SK-N-MC (cell line): ENCODE measurements at regions not wholly inside any gene's neighbourhood (a gene's known extent, or its start where the extent isn't known, plus 50 kb on each side); places are given as distances from the start of the nearest gene placed in this dataset.

Experiments
- DNase-seq: peaks from one replicate; pipeline ENCODE4 v3.0.0-alpha.2; 2011; ENCODE audit warnings: low read depth, low spot score
- H3K27ac ChIP-seq: fragments of 200-600 bp; sonication (generic); 2 replicates; pipeline ENCODE4 v1.5.1; 2016; ENCODE audit warnings: mixed run types
- H3K36me3 ChIP-seq: fragments of 200-600 bp; sonication (generic); 2 replicates; pipeline ENCODE4 v1.6.1; 2017; ENCODE audit warnings: antibody characterized with exemption, low read length, mixed read lengths; ENCODE audit not compliant: insufficient read depth
- H3K4me3 ChIP-seq: fragments of 200-600 bp; sonication (generic); 2 replicates; pipeline ENCODE4 v1.5.1; 2016
- H3K9ac ChIP-seq: fragments of 200-600 bp; sonication (generic); 2 replicates; pipeline ENCODE4 v1.8.0; 2017; ENCODE audit warnings: mixed run types, mixed read lengths; ENCODE audit not compliant: insufficient read length
- H3K9me3 ChIP-seq: fragments of 200-600 bp; sonication (generic); 2 replicates; pipeline ENCODE4 v1.6.1; 2017; ENCODE audit warnings: low read depth, mild to moderate bottlenecking, antibody characterized with exemption, low read length, moderate library complexity, mixed read lengths
- EZH2 ChIP-seq: fragments of 200-600 bp; sonication (generic); IDR thresholded peaks from one replicate; pipeline ENCODE4 v1.6.1; 2017; ENCODE audit warnings: antibody characterized with exemption
- FOXP2 ChIP-seq: optimal IDR thresholded peaks from 2 replicates; pipeline ENCODE3; 2011; ENCODE audit warnings: mild to moderate bottlenecking, moderate library complexity; ENCODE audit not compliant: insufficient read depth; ENCODE audit errors: extremely low read length, control extremely low read depth
- POLR2AphosphoS5 ChIP-seq: IDR thresholded peaks from 2 replicates; pipeline ENCODE4 v1.6.1; 2012; ENCODE audit warnings: mild to moderate bottlenecking, low read depth, low read length, borderline replicate concordance

DNA sequence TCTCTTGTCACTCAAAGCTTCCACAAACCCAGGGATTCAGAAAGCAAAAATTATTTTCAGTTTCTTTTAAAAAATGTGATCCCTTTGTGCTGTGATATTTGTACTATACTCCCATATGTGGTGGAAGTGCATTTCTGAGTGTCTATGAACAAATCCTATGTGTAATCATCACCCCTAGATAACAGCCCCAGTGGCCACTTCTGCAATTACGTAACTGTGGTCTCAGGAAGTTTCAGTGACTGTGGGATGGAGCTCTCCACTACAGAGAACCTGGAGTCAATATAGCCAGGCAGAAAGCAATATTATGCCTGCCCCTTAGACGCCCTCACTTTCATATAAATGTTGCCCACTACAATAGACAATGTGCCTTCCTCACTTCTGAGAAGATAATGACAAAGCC lies 1101.7 kb upstream of the GHITM start:
- Histone ChIP-seq H3K9me3 (no peaks in the 10 kb centered on the region), H3K4me3 (no peak overlapping the region), H3K36me3 (no peaks in the 10 kb centered on the region), H3K27ac (no peak overlapping the region), H3K9ac (no peak overlapping the region)
- TF ChIP-seq FOXP2 (no peak), EZH2 (no peak)
- no peak for DNase-seq

DNA sequence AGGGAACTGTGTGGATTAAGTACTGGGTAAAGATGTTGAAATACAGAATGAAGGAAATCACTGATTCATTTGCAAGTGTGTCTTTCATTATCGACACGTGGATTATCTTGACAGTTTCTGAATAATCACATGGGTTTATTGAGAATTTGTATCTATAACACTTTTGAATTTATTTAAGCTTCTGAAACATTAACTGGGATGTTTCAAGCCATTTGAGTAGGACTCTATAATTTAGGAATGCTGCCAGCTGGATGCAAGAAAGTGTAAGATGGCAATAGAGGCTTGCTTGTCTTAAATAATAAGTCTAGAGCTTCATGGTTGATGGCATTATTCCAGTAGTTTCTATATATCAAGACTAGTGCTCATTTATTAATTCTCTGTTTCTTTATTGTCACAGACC lies 1100.7 kb upstream of the GHITM start:
- Histone ChIP-seq H3K36me3 (no peaks in the 10 kb centered on the region), H3K9ac (no peak overlapping the region), H3K27ac (no peak overlapping the region), H3K4me3 (no peak overlapping the region), H3K9me3 (no peaks in the 10 kb centered on the region)
- TF ChIP-seq EZH2 (no peak), POLR2AphosphoS5 (no peak), FOXP2 (no peak)
- DNase-seq = no peak

DNA sequence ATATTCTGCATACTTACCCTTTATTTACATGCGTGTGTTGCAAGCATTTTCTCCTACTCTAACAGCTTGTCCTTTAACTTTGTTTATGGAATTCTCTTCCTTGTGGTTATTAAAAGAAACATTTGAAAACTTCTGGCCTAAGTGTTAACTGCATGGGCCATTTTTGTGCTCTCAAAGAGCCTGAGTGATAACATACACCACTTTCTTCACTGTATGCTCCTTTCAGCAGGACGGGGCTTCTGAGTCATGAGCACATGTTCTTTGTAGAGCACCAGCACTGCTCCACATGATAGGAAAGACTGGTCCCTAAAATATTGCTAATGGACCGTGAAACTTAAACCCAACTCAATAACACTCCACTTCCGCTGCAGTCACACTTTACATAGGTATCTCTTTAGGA lies 1093.6 kb upstream of the GHITM start:
- no peak for TF ChIP-seq POLR2AphosphoS5
- TF ChIP-seq FOXP2 = no peak
- no peak for TF ChIP-seq EZH2
- no peak for DNase-seq
- no peak overlapping the region for H3K9ac ChIP-seq
- H3K27ac ChIP-seq = no peak overlapping the region
- H3K9me3 ChIP-seq = no peaks in the 10 kb centered on the region
- no peak overlapping the region for H3K4me3 ChIP-seq
- H3K36me3 ChIP-seq = no peaks in the 10 kb centered on the region

DNA sequence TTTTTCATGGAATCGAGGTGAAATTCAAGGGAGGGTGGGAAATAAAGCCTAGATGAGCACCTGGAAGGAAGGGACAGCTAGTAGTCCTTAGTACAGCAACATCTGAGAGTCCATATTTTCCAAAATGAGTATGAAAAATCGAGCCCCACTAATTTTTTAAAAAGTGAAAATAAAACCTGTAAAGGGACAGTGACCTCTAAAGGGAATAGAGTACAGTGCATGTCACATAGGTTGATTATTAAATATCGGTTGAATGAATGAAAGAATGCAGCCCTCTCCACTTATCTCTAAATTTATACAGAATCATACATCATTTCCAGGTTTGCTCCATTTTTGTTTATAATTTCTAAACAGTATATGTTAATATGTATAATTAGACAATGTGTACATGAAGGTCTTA lies 1088.5 kb upstream of the GHITM start:
- no peaks in the 10 kb centered on the region for H3K36me3 ChIP-seq
- DNase-seq = no peak
- H3K27ac ChIP-seq = no peak overlapping the region
- no peak overlapping the region for H3K4me3 ChIP-seq
- no peaks in the 10 kb centered on the region for H3K9me3 ChIP-seq
- no peak for TF ChIP-seq EZH2
- no peak for TF ChIP-seq FOXP2
- TF ChIP-seq POLR2AphosphoS5 = no peak
- no peak overlapping the region for H3K9ac ChIP-seq

DNA sequence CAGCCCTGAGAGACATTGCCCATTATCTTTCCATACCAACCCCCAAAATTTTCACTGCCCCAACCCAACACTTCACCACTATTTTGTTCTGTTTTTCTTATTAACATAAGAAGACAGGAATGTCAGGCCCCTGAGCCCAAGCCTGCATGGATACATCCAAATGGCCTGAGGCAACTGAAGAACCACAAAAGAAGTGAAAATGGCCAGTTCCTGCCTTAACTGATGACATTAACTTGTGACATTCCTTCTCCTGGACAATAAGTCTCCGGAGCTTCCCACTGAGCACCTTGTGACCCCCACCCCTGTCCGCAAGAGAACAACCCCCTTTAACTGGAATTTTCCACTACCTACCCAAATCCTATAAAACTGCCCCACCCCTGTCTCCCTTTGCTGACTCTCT lies 1076.4 kb upstream of the GHITM start:
- Histone ChIP-seq H3K9me3 (no peaks in the 10 kb centered on the region), H3K9ac (no peak overlapping the region), H3K36me3 (no peaks in the 10 kb centered on the region), H3K4me3 (no peak overlapping the region), H3K27ac (no peak overlapping the region)
- no peak for DNase-seq
- no peak for TF ChIP-seq FOXP2
- TF ChIP-seq POLR2AphosphoS5 = no peak
- TF ChIP-seq EZH2 = no peak

DNA sequence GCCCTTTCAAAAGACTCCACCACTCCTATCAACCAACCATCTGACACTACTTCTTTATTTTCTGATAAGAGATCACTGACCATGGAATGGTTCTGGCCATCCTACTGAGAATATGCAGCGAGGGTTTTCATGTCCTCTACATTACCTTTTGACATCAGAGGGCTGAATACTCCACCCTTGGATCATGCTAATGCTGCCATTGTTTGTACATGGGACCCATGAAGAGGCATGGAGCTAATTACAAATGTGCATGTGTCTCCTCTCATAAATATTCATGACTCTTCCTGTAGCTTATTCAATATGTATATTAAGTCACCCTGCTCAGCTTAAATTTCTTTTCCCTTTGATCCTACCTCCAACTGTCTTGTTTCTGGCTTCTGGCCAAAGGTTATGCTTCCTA lies 1065.8 kb upstream of the GHITM start:
- Histone ChIP-seq H3K9me3 (no peaks in the 10 kb centered on the region), H3K4me3 (no peak overlapping the region), H3K36me3 (no peaks in the 10 kb centered on the region), H3K27ac (no peak overlapping the region), H3K9ac (no peak overlapping the region)
- no peak for DNase-seq
- TF ChIP-seq FOXP2 = no peak

DNA sequence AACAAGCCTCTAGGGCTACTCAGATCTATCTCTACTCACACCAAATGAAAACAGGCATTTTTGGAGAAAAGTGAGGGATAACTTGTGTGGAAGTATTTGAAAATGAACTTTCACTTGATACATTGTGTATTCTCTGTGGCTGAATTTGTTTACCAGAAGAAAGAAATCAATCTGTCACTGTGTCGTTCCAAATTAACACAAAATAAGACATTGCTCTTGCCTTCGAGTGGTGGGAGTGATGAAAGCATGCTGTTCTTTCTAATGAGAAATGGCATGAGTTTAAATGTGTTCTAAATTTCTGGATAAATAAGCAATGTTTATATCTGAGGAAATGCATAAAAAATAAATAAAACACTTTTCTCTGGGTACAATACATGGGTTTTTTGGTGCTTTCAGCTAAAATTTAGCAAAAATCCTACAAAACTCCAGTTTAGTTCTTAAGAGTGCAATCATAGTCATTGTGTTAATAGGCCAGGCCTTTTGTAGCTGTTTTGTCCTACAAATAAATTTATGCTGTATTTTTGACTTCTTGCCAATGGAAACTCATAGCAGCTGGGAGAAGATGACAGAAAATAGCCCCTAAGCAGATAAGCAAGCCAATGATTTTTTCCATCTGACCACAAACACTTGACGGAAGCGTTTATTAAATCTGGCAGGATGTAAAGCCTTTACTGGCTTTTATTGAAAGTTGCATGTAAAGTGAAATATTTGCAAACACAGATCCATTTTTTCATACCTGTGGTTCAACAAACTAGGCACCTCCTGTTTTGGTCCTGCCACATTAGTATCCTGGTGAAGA lies 1064.1 kb upstream of the GHITM start:
- peak; percentile 5 for DNase-seq
- Histone ChIP-seq H3K9ac (no peak overlapping the region), H3K36me3 (no peaks in the 10 kb centered on the region), H3K4me3 (no peak overlapping the region), H3K9me3 (no peaks in the 10 kb centered on the region), H3K27ac (no peak overlapping the region)
- TF ChIP-seq FOXP2 (no peak), POLR2AphosphoS5 (no peak), EZH2 (no peak)

DNA sequence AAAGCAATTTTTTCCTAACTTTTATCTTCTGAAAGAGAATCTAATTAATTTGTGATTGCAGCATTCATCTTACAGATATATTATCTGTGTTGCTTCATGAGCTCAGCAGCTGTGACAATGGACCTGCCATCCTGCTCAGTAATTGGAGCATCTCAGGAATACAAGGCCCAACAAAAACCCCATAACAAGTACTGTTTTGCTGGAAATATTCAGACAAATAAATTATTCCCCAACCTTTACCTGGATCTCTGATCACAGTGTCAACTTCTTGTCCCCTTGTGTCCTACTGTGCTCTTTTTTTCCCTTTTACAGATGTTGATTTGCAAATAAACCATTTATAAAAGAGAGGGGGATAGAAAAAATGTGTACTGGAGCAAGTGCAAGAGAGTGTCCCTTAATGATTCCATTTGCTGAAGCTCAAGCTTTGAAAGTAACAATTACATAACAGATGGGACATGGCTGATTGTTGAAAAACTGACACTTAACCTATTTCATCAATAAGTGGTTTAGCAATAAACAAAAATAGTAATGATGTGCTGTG lies 1063.4 kb upstream of the GHITM start:
- no peak for DNase-seq
- no peak for TF ChIP-seq EZH2
- TF ChIP-seq POLR2AphosphoS5 = no peak
- no peak for TF ChIP-seq FOXP2
- no peak overlapping the region for H3K27ac ChIP-seq
- H3K9me3 ChIP-seq = no peaks in the 10 kb centered on the region
- no peak overlapping the region for H3K4me3 ChIP-seq
- H3K9ac ChIP-seq = no peak overlapping the region
- no peaks in the 10 kb centered on the region for H3K36me3 ChIP-seq

DNA sequence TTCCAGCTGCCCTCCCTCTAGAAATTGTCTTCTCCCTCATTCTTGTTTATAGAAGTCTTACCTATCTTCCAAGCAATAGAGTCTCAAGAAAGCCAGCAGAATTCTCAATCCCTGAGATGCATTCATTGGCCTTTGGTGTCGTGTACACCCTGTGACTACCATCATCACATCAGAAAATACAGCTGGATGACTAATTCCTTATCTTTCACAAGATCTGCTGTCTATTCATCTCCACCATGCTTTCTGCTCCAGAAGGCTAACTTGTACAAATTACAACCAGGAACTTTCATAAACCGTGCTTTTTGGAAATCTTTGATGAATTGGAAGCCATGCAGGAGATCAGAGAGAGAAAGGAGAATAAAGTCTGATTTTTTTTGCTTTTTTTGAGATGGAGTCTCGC lies 1062.9 kb upstream of the GHITM start:
- Histone ChIP-seq H3K9me3 (no peaks in the 10 kb centered on the region), H3K9ac (no peak overlapping the region), H3K27ac (no peak overlapping the region), H3K36me3 (no peaks in the 10 kb centered on the region), H3K4me3 (no peak overlapping the region)
- no peak for DNase-seq
- TF ChIP-seq FOXP2 (no peak), EZH2 (no peak), POLR2AphosphoS5 (no peak)
